A549 (cell line): ENCODE measurements at regions not wholly inside any gene's neighbourhood (a gene's known extent, or its start where the extent isn't known, plus 50 kb on each side); places are given as distances from the start of the nearest gene placed in this dataset.

Experiments
- BHLHE40 ChIP-seq: IDR thresholded peaks from 2 replicates; pipeline ENCODE4 v1.6.1; 2012; ENCODE audit warnings: low read depth, low read length, inconsistent platforms
- CBX2 ChIP-seq: fragments of 200-600 bp; sonication (generic); IDR thresholded peaks from 2 replicates; pipeline ENCODE4 v1.6.1; 2016; ENCODE audit warnings: low read depth, mild to moderate bottlenecking, borderline replicate concordance
- CTCF ChIP-seq: fragments of >200 bp; sonication (Bioruptor Twin); formaldehyde crosslinking; IDR thresholded peaks from 3 replicates; pipeline ENCODE4 v1.5.1; 2016
- EP300 ChIP-seq, 2 experiments: fragments of >200 bp; sonication (Bioruptor Twin); formaldehyde crosslinking; IDR thresholded peaks; 2 replicates in 1 of 2; 3 replicates in 1 of 2; pipeline ENCODE4 v1.6.1; 2016 to 2017
- KDM1A ChIP-seq: fragments of 200-600 bp; sonication (generic); IDR thresholded peaks from 2 replicates; pipeline ENCODE4 v1.6.1; 2016; ENCODE audit warnings: low read depth, mild to moderate bottlenecking
- POLR2A ChIP-seq: IDR thresholded peaks from 2 replicates; pipeline ENCODE4 v1.6.1; 2012; ENCODE audit warnings: mild to moderate bottlenecking, low read length
- RAD21 ChIP-seq, 2 experiments: fragments of >200 bp in 1 of 2; sonication (Bioruptor Twin) in 1 of 2; formaldehyde crosslinking in 1 of 2; IDR thresholded peaks in 1 of 2; conservative IDR thresholded peaks in 1 of 2; 2 replicates in 1 of 2; 3 replicates in 1 of 2; pipeline ENCODE4 v1.6.1; 2012 to 2018; ENCODE audit warnings: inconsistent platforms in 1 of 2
- RCOR1 ChIP-seq: fragments of 150-350 bp; IDR thresholded peaks from 2 replicates; pipeline ENCODE4 v1.6.1; 2014; ENCODE audit warnings: antibody characterized with exemption, low read length, low read depth
- SMC3 ChIP-seq: fragments of >200 bp; sonication (Bioruptor Twin); formaldehyde crosslinking; IDR thresholded peaks from 3 replicates; pipeline ENCODE4 v1.6.1; 2018; ENCODE audit warnings: inconsistent platforms
- USF2 ChIP-seq: fragments of 450-650 bp; IDR thresholded peaks from 2 replicates; pipeline ENCODE4 v1.6.1; 2014; ENCODE audit warnings: antibody characterized with exemption
- ZC3H11A ChIP-seq: fragments of 450-650 bp; IDR thresholded peaks from 2 replicates; pipeline ENCODE4 v1.6.1; 2014; ENCODE audit warnings: antibody characterized with exemption, mild to moderate bottlenecking
- ZFP36 ChIP-seq: fragments of 450-650 bp; IDR thresholded peaks from 2 replicates; pipeline ENCODE4 v1.6.1; 2014; ENCODE audit warnings: borderline replicate concordance; ENCODE audit not compliant: partially characterized antibody
- TF ChIP-seq, protein P1 (sequence below): IDR thresholded peaks from 2 replicates; pipeline ENCODE4 v1.6.1; 2012

- no peak for TF ChIP-seq POLR2A
- TF ChIP-seq KDM1A: no peak
- no peak for TF ChIP-seq SMC3
- no peak for TF ChIP-seq CTCF
- no peak for TF ChIP-seq ZFP36
- TF ChIP-seq BHLHE40: no peak
- TF ChIP-seq ZC3H11A: no peak
- TF ChIP-seq USF2: no peak
- no peak for TF ChIP-seq CBX2
- TF ChIP-seq RCOR1: no peak
- no peak for TF ChIP-seq RAD21 (conservative IDR thresholded peaks at IDR 0.05 in 1 of 2, IDR thresholded peaks at IDR 0.05 in 1 of 2)
- TF ChIP-seq EP300 (IDR thresholded peaks at IDR 0.05): no peak
- TF ChIP-seq, protein P1, sequence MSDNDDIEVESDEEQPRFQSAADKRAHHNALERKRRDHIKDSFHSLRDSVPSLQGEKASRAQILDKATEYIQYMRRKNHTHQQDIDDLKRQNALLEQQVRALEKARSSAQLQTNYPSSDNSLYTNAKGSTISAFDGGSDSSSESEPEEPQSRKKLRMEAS: no peak
Observed at GRCh38 chr22:49630448-49630946, 197.2 kb downstream of the BRD1 start.
